AG08396 (cell line): ENCODE measurements at regions not wholly inside any gene's neighbourhood (a gene's known extent, or its start where the extent isn't known, plus 50 kb on each side); places are given as distances from the start of the nearest gene placed in this dataset.
A peak's percentile ranks its signal among the peaks of the same experiment; 100 is the strongest.
"Not testable (repeated sequence)": the region's sequence is repeated elsewhere in the genome, so short reads cannot be mapped to it uniquely, and the experiment has no call there.

ENCODE experiments used
- DNase-seq: peaks from one replicate; pipeline ENCODE4 v3.0.0; 2012; ENCODE audit warnings: low spot score, mixed read lengths

DNA sequence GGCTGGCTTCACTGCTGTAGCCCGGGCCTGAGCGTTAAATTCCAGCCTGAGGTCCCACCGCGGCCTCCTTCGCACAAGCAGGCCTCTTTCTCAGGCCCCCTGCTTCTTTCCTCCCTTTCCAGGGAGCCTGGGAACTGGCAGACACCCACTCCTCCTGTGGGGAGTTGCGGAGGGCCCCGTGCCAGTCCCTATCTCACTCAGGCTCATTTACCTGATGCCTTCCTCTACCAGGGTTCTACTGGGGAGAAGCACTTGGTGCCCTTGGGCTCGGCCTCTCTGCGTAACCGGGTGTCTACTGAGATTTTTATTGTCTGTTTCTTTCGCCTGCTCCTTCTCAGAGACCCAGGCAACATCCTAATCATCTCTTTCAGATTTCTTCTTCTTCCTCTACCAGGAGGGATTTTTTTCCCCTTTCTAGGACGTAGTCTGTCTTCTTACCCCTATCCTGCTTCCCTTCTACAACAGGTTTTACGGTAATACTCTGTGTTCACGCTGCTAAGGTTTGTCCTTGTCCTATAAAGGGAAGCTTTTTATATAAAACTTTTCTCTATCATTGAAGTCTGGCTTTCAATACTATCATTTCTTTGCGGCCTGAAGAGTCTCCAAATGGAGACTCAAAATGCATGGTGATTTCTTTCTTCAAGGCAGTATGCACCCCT lies 135.4 kb upstream of the GPR12 start:
- DNase-seq: no peak

GRCh38 chr13:26895081-26895807 lies 134.7 kb upstream of the GPR12 start:
- DNase-seq: no peak

- no peak for DNase-seq
Observed at GRCh38 chr13:26888632-26889031, 128.0 kb upstream of the GPR12 start.

- DNase-seq: no peak
Observed at GRCh38 chr13:26887594-26887993, 127.0 kb upstream of the GPR12 start.

DNA sequence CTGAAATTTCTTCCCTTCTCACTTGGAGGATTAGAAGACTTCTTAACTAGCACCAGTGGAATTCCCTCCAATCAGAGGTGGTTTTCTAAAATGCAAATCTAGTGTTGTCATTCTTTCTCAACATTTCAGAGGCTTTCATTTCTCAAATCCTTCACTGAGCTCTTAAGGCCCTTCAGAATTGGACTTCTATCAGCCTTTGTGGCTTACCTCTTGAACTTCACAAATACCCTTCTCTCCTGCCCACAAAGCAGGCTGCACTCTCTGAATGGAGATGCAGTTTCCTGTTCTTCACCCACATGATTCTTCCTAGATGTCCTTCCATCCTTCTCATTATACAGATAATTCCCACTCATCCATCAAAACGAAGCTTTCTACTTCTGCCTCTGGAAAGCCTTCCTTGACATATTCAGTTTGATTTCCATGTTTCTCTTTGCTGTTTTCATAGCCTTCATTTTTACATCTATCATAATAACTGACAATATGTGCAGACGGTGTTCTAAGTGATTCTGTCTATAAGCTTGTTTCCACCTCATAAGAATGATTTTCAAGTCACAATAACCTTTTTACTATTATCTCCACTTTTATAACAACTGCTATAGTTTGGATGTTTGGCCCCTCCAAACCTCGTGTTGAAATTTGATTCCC lies 123.1 kb upstream of the GPR12 start:
- no peak for DNase-seq

DNA sequence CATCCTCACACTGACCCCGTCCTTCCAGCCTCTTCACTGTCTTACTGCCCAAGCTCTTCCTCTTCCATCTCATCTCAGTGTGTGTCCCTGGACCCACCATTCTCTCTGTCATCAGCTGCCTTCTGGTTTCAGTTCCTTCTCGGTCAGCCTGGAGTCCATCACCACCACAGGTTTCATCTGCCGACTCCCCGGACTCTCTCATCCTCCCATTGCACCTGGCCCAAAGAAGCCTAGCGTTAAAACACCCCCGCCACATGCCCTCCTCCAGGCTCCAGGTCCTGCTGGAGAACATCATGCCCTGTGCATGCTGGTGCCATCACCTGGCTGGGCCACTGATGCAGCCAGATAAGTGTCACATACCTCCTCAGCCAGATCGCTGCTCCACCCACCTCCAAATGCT lies 122.1 kb upstream of the GPR12 start:
- DNase-seq: no peak

DNA sequence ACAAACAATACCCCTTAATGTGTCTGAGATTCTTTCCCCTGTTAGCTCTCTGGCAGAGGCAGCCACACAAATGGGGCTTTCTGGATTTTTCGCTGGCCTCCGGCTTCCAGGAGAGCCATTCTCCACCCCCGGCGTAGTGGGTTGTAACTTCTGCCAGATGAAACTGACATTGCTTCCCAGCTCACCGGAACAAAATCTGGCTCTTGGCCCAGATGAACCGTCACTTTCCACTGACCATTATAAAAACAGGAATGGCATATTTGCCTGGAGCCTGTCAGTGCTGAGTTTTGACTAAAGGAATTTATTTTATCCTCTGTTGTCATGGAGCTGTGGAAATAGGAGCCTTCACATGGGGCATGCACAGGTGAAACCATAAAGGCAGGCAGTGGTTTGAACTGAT lies 120.6 kb upstream of the GPR12 start:
- no peak for DNase-seq

- DNase-seq: no peak
Observed at GRCh38 chr13:26880735-26881134, 120.1 kb upstream of the GPR12 start.

- no peak for DNase-seq
Observed at GRCh38 chr13:26878438-26878837, 117.9 kb upstream of the GPR12 start.

- DNase-seq: no peak
Observed at GRCh38 chr13:26873386-26873698, 112.8 kb upstream of the GPR12 start.

DNA sequence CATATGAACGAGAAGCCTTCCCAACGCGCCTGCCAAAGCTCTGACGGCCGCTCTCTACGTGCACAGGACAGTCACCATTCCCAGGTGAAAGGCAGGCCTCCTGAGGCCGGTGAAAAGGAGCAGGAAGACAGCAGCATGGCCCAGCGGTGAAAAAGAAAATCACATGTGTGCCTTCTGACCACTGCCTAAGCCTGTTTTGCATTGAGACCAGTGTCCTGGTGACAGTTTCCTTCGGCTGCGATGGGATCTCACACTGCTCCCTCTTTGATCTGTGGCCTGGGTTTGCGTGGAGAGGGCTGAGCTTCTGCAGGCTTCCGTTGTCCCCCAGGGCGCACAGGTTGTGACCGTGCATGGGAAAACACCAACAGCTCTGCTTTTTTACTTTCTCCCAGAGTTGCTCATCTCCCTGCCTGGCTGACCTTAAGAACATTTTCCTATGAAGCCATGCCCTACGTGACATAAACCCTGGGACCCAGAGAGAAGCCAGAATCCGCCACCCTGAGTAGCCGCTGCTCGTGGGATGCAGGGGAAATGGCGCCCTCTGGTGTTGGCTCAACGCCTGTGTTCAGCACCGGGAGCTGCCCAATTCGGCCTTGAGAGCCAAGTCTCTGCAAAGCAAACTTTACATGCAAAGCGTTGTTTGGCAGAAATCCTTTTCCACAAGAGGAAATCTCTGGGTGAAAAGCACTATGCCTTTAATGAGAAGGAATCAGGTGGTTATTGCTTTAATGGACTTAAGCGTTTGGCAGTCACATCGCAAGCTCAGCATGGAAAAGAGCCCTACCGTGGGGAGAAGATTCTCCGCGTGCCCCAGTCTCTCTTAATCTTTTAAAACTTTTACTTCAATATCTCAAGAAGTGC lies 112.2 kb upstream of the GPR12 start:
- DNase-seq: peak; percentile 56

- DNase-seq: peak; percentile 50
Observed at GRCh38 chr13:26867451-26868091, 107.0 kb upstream of the GPR12 start.

DNA sequence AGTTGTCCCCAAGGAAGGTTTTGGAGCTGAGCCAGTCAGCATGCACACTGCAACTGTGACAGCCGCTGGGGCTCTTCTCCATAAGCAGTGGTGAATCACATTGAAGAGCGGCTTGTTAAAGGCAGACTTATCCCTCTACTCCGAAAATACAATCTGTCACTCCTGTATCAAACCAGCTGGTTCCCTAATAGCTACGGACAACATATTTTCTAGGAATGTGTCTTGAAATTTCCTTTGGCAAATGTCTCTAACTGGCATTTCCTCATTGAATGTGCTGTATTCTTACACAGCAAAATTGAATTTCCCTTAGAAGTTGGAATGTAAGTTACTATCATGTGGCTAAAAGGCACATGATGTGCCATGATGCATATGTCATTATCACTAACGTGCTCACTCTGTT lies 104.0 kb upstream of the GPR12 start:
- DNase-seq: no peak

- no peak for DNase-seq
Observed at GRCh38 chr13:26861941-26862340, 101.4 kb upstream of the GPR12 start.

DNA sequence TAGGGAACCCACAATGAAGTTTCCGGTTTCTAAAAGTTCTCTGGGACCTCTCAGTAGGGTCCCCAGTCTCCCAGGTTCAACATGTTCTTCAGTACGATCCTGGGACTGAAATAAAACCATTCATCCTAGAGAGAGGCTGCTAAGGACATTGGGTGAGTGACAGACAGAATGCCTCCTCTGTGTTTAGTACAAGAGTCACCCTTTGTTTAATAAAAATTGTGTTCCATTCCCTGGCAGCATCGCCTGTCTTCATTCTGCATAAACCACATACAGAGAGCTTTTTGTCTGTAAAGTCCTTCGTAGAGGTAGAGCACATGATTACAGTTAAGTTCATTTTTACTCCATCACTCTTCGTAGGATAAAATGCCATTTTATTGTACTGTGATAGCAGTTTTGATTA lies 95.3 kb upstream of the GPR12 start:
- no peak for DNase-seq

- no peak for DNase-seq
Observed at GRCh38 chr13:26855071-26855470, 94.5 kb upstream of the GPR12 start.

GRCh38 chr13:26853323-26853722 lies 92.7 kb upstream of the GPR12 start:
- no peak for DNase-seq

DNA sequence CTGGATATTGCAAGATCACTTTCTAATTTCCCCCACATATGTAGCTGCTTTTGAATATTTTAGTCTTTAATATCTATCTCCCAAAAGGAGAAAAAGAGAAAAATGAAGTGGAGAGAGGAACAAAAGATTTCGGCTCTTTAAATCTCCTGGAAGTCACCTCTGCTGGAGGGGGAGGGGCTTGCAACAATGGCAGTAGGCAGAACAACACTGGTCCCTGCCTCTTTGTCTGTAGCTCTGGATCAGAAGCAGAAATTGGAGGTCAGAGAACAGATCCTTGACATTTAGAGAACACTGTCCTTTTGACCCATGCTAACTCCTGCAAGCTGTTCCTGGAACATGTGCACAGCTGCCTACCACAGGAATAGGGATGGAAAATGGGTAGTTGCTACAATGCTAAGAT lies 86.7 kb upstream of the GPR12 start:
- DNase-seq: no peak

- DNase-seq: not testable (repeated sequence)
Observed at GRCh38 chr13:26845063-26845462, 84.5 kb upstream of the GPR12 start.

GRCh38 chr13:26839682-26840081 lies 79.1 kb upstream of the GPR12 start:
- DNase-seq: no peak

DNA sequence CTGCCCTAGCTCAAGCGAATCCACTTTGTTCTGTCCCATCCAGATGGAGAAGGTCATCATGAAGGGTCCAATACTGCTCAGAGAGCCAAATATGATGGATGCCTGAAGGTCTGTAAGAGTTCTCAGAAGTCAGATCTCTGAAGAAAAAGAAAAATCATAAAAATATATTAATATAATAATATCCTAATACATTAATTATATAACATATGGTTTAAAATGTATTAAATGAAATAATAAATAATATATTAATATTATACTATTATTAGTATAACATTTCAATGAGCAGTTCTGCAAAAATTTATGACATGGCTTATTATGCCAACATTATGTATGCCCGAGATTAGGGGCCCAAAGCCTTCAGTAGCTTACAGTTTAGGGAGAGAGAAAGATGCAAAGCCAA lies 78.2 kb upstream of the GPR12 start:
- DNase-seq: no peak

DNA sequence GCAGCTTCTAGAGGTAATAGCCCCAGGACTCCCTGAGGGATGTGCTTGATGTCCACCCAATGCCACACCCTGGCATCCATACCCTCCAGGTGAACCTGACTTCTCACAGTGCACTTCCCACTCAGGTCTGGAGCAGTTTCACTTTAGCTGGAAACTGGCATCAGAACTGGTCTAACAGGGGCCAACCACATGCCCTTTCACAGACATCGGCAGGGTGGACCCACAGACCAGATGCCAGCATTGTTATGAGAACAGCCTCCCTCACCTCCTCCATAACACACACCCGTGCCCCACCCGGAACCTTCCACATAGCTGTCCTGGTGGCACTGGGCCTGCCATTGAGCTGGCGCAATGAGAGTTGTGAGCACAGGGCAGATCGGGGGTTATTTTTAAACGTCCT lies 77.4 kb upstream of the GPR12 start:
- DNase-seq: no peak
